Trophoblast cell (in vitro differentiated cells and primary cell): ENCODE measurements at regions not wholly inside any gene's neighbourhood (a gene's known extent, or its start where the extent isn't known, plus 50 kb on each side); places are given as distances from the start of the nearest gene placed in this dataset.

ENCODE experiments used
- DNase-seq, 2 donors: peaks; one replicate each; pipeline ENCODE4 v3.0.0-alpha.2; 2016
- H2AFZ ChIP-seq: 2 replicates; pipeline ENCODE4 v1.6.1; 2013; ENCODE audit warnings: low read length, moderate library complexity, mild to moderate bottlenecking; ENCODE audit not compliant: insufficient read depth, poor library complexity
- H2AK5ac ChIP-seq: 2 replicates; pipeline ENCODE4 v1.6.1; 2013; ENCODE audit warnings: mild to moderate bottlenecking, low read length
- H2BK120ac ChIP-seq: 2 replicates; pipeline ENCODE4 v1.6.1; 2013; ENCODE audit warnings: low read length, mild to moderate bottlenecking, moderate library complexity; ENCODE audit not compliant: insufficient read depth, poor library complexity
- H2BK12ac ChIP-seq: 2 replicates; pipeline ENCODE4 v1.6.1; 2013; ENCODE audit warnings: mild to moderate bottlenecking, low read length, moderate library complexity
- H2BK5ac ChIP-seq: 2 replicates; pipeline ENCODE4 v1.6.1; 2013; ENCODE audit warnings: low read length, low read depth, moderate library complexity, mild to moderate bottlenecking; ENCODE audit not compliant: poor library complexity
- H3K14ac ChIP-seq: 2 replicates; pipeline ENCODE4 v1.6.1; 2013; ENCODE audit warnings: mild to moderate bottlenecking, low read length
- H3K18ac ChIP-seq: 2 replicates; pipeline ENCODE4 v1.6.1; 2013; ENCODE audit warnings: mild to moderate bottlenecking, low read length
- H3K23ac ChIP-seq: 2 replicates; pipeline ENCODE4 v1.6.1; 2013; ENCODE audit warnings: low read length
- H3K27ac ChIP-seq: 2 replicates; pipeline ENCODE4 v1.5.1; 2013; ENCODE audit warnings: low read depth, mild to moderate bottlenecking, inconsistent platforms, low read length, moderate library complexity
- H3K27me3 ChIP-seq: 2 replicates; pipeline ENCODE4 v1.6.1; 2013; ENCODE audit warnings: inconsistent platforms, mild to moderate bottlenecking, low read length, moderate library complexity; ENCODE audit not compliant: insufficient read depth
- H3K36me3 ChIP-seq, 2 experiments: 1 replicate in 1 of 2; 2 replicates in 1 of 2; pipeline ENCODE4 v1.6.1; 2013; ENCODE audit warnings: low read length in 2 of 2, mild to moderate bottlenecking in 2 of 2, moderate library complexity in 1 of 2; ENCODE audit not compliant: insufficient read depth in 2 of 2, control insufficient read depth in 1 of 2
- H3K4ac ChIP-seq: 2 replicates; pipeline ENCODE4 v1.6.1; 2013; ENCODE audit warnings: low read depth, mild to moderate bottlenecking, low read length, moderate library complexity
- H3K4me1 ChIP-seq, 2 experiments: 1 replicate in 1 of 2; 2 replicates in 1 of 2; pipeline ENCODE4 v1.6.1; 2013; ENCODE audit warnings: low read length in 2 of 2, mild to moderate bottlenecking in 2 of 2, moderate library complexity in 1 of 2; ENCODE audit not compliant: insufficient read depth in 2 of 2, control insufficient read depth in 1 of 2
- H3K4me2 ChIP-seq: 2 replicates; pipeline ENCODE4 v1.6.1; 2013; ENCODE audit warnings: inconsistent platforms, mild to moderate bottlenecking, low read length, moderate library complexity
- H3K4me3 ChIP-seq: 2 replicates; pipeline ENCODE4 v1.5.1; 2013; ENCODE audit warnings: mild to moderate bottlenecking, low read depth, low read length, inconsistent platforms
- H3K79me1 ChIP-seq: one replicate; pipeline ENCODE4 v1.6.1; 2013; ENCODE audit warnings: low read length
- H3K79me2 ChIP-seq: 2 replicates; pipeline ENCODE4 v1.6.1; 2013; ENCODE audit warnings: low read length, mild to moderate bottlenecking; ENCODE audit not compliant: control insufficient read depth, insufficient read depth, poor library complexity
- H3K9ac ChIP-seq: 2 replicates; pipeline ENCODE4 v1.6.1; 2013; ENCODE audit warnings: mild to moderate bottlenecking, low read length
- H3K9me3 ChIP-seq: 2 replicates; pipeline ENCODE4 v1.6.1; 2013; ENCODE audit warnings: low read depth, mild to moderate bottlenecking, control low read depth, inconsistent platforms, low read length; ENCODE audit not compliant: insufficient read depth
- H4K12ac ChIP-seq: 2 replicates; pipeline ENCODE4 v1.6.1; 2013; ENCODE audit warnings: low read depth, mild to moderate bottlenecking, low read length, moderate library complexity
- H4K8ac ChIP-seq: 2 replicates; pipeline ENCODE4 v1.6.1; 2013; ENCODE audit warnings: low read depth, mild to moderate bottlenecking, low read length, moderate library complexity
- H4K91ac ChIP-seq: one replicate; pipeline ENCODE4 v1.6.1; 2013; ENCODE audit warnings: low read depth, mild to moderate bottlenecking, low read length, moderate library complexity
- WGBS: extraction: QIAGEN DNeasy Blood & Tissue Kit; methylation state at CpG from one replicate; pipeline ENCODE4 v1.1.7; 2013; ENCODE audit warnings: missing lambda C conversion rate; ENCODE audit not compliant: insufficient read length, insufficient coverage; ENCODE audit errors: extremely low coverage; 5-methylcytosine and 5-hydroxymethylcytosine counted together

- no peak overlapping the region for H3K4me3 ChIP-seq
- H3K4ac ChIP-seq: no peak overlapping the region
- no peaks in the 10 kb centered on the region for H3K9me3 ChIP-seq
- no peaks in the 10 kb centered on the region for H3K79me1 ChIP-seq
- no peak overlapping the region for H2BK120ac ChIP-seq
- H3K14ac ChIP-seq: no peak overlapping the region
- WGBS: no CpG with 5 or more reads among the region's 3 CpGs
- H4K91ac ChIP-seq: no peak overlapping the region
- H3K23ac ChIP-seq: no peak overlapping the region
- no peak overlapping the region for H2BK12ac ChIP-seq
- no peaks in the 10 kb centered on the region for H3K36me3 ChIP-seq
- no peaks in the 10 kb centered on the region for H3K27me3 ChIP-seq
- H2BK5ac ChIP-seq: no peak overlapping the region
- no peak overlapping the region for H4K8ac ChIP-seq
- H3K9ac ChIP-seq: no peak overlapping the region
- H4K12ac ChIP-seq: no peak overlapping the region
- H2AFZ ChIP-seq: no peak overlapping the region
- no peak overlapping the region for H2AK5ac ChIP-seq
- no peaks in the 10 kb centered on the region for H3K79me2 ChIP-seq
- H3K4me1 ChIP-seq: no peaks in the 10 kb centered on the region
- no peak overlapping the region for H3K18ac ChIP-seq
- H3K27ac ChIP-seq: no peak overlapping the region
- DNase-seq: no peak
- H3K4me2 ChIP-seq: no peak overlapping the region
Measured at GRCh38 chr6:67353861-67354260, 1281.2 kb upstream of the ADGRB3 start.

- no peaks in the 10 kb centered on the region for H3K4me1 ChIP-seq
- H3K14ac ChIP-seq: no peak overlapping the region
- H4K12ac ChIP-seq: no peak overlapping the region
- no peaks in the 10 kb centered on the region for H3K79me1 ChIP-seq
- no peak overlapping the region for H3K9ac ChIP-seq
- H3K18ac ChIP-seq: no peak overlapping the region
- peaks cover 3% of the 10 kb centered on the region for H3K9me3 ChIP-seq
- H2BK120ac ChIP-seq: no peak overlapping the region
- no peak overlapping the region for H3K4me2 ChIP-seq
- no peak overlapping the region for H3K4me3 ChIP-seq
- no peak overlapping the region for H3K23ac ChIP-seq
- H3K27ac ChIP-seq: no peak overlapping the region
- no peaks in the 10 kb centered on the region for H3K36me3 ChIP-seq
- no peak for DNase-seq
- H3K79me2 ChIP-seq: no peaks in the 10 kb centered on the region
- no peak overlapping the region for H2BK12ac ChIP-seq
- no peak overlapping the region for H2AK5ac ChIP-seq
- H4K8ac ChIP-seq: no peak overlapping the region
- no peak overlapping the region for H4K91ac ChIP-seq
- H3K4ac ChIP-seq: no peak overlapping the region
- WGBS: no CpG with 5 or more reads among the region's 10 CpGs
- no peak overlapping the region for H2AFZ ChIP-seq
- no peaks in the 10 kb centered on the region for H3K27me3 ChIP-seq
- H2BK5ac ChIP-seq: no peak overlapping the region
Measured at GRCh38 chr6:67352717-67353116, 1282.4 kb upstream of the ADGRB3 start.

GRCh38 chr6:67350729-67351128 lies 1284.4 kb upstream of the ADGRB3 start:
- Histone ChIP-seq H3K79me2 (no peaks in the 10 kb centered on the region), H3K4me2 (no peak overlapping the region), H4K91ac (no peak overlapping the region), H2BK12ac (no peak overlapping the region), H3K79me1 (no peaks in the 10 kb centered on the region), H3K4me1 (no peaks in the 10 kb centered on the region), H3K4me3 (no peak overlapping the region), H3K36me3 (no peaks in the 10 kb centered on the region), H3K23ac (no peak overlapping the region), H4K12ac (no peak overlapping the region), H3K4ac (no peak overlapping the region), H2AFZ (no peak overlapping the region), H3K14ac (no peak overlapping the region), H2BK5ac (no peak overlapping the region), H3K9ac (no peak overlapping the region), H3K18ac (no peak overlapping the region), H3K27me3 (no peaks in the 10 kb centered on the region), H3K9me3 (peaks cover 4% of the 10 kb centered on the region), H2AK5ac (no peak overlapping the region), H4K8ac (no peak overlapping the region), H3K27ac (no peak overlapping the region), H2BK120ac (no peak overlapping the region)
- DNase-seq: no peak
- WGBS: no CpG with 5 or more reads among the region's 4 CpGs

GRCh38 chr6:67345946-67346345 lies 1289.1 kb upstream of the ADGRB3 start:
- Histone ChIP-seq H3K18ac (no peak overlapping the region), H3K23ac (no peak overlapping the region), H3K9me3 (peaks cover 4% of the 10 kb centered on the region), H2BK120ac (no peak overlapping the region), H2AFZ (no peak overlapping the region), H3K36me3 (no peaks in the 10 kb centered on the region), H2BK12ac (no peak overlapping the region), H2AK5ac (no peak overlapping the region), H3K79me1 (no peaks in the 10 kb centered on the region), H2BK5ac (no peak overlapping the region), H3K27me3 (no peaks in the 10 kb centered on the region), H3K79me2 (no peaks in the 10 kb centered on the region), H3K27ac (no peak overlapping the region), H3K14ac (no peak overlapping the region), H4K8ac (no peak overlapping the region), H3K4me1 (no peaks in the 10 kb centered on the region), H3K9ac (no peak overlapping the region), H3K4me3 (no peak overlapping the region), H3K4me2 (no peak overlapping the region), H3K4ac (no peak overlapping the region), H4K91ac (no peak overlapping the region), H4K12ac (no peak overlapping the region)
- DNase-seq: no peak
- no CpG with 5 or more reads among the region's 7 CpGs for WGBS
